H1 (cell line): ENCODE measurements at regions not wholly inside any gene's neighbourhood (a gene's known extent, or its start where the extent isn't known, plus 50 kb on each side); places are given as distances from the start of the nearest gene placed in this dataset.

Experiments used
- CTCF ChIA-PET: fragments of 300-600 bp; sonication (Branson Sonifier 250); formaldehyde crosslinking; loops from one replicate; lab custom pipeline; 2021; ENCODE audit not compliant: partially characterized antibody; lab: Charles Lee
- POLR2A ChIA-PET: fragments of 300-600 bp; sonication (Branson Sonifier 250); formaldehyde crosslinking; loops from one replicate; lab custom pipeline; 2021; ENCODE audit warnings: inconsistent platforms; ENCODE audit not compliant: partially characterized antibody; lab: Charles Lee
- DNase-seq, 2 experiments: peaks; one replicate each; pipeline versions ENCODE4 v3.0.0 to v3.0.0-alpha.2; 2010 to 2022; ENCODE audit warnings: low spot score in 2 of 2, low read depth in 1 of 2, mixed read lengths in 1 of 2
- FAIRE-seq: peaks from 2 replicates; lab custom pipeline; 2011; peaks lifted over from hg19 to GRCh38; lab: Jason Lieb, UNC
- H2AFZ ChIP-seq: 2 replicates; pipeline ENCODE4 v1.8.1; 2012; ENCODE audit warnings: low read length, inconsistent platforms
- H2AK5ac ChIP-seq: 2 replicates; pipeline ENCODE4 v1.6.1; 2013; ENCODE audit warnings: low read depth, low read length
- H2BK120ac ChIP-seq: replicated peaks from 2 replicates; pipeline ENCODE3; 2013; ENCODE audit warnings: low read depth, low read length, inconsistent platforms
- H2BK12ac ChIP-seq: 2 replicates; pipeline ENCODE4 v1.6.1; 2013; ENCODE audit warnings: low read depth, low read length
- H2BK15ac ChIP-seq: 2 replicates; pipeline ENCODE4 v1.6.1; 2013; ENCODE audit warnings: low read length
- H2BK20ac ChIP-seq: 2 replicates; pipeline ENCODE4 v1.6.1; 2013; ENCODE audit warnings: low read length
- H2BK5ac ChIP-seq: 2 replicates; pipeline ENCODE4 v1.6.1; 2013; ENCODE audit warnings: low read depth, low read length
- H3K14ac ChIP-seq: 2 replicates; pipeline ENCODE4 v1.6.1; 2013; ENCODE audit warnings: inconsistent platforms; ENCODE audit not compliant: insufficient read length
- H3K18ac ChIP-seq: 2 replicates; pipeline ENCODE4 v1.6.1; 2013; ENCODE audit warnings: low read length; ENCODE audit errors: extremely low read depth
- H3K23ac ChIP-seq: 2 replicates; pipeline ENCODE4 v1.6.1; 2013; ENCODE audit warnings: inconsistent platforms; ENCODE audit not compliant: insufficient read length
- H3K23me2 ChIP-seq: 2 replicates; pipeline ENCODE4 v1.6.1; 2013; ENCODE audit warnings: low read depth, low read length
- H3K27ac ChIP-seq: 2 replicates; pipeline ENCODE4 v1.6.1; 2011; ENCODE audit warnings: low read depth, low read length, inconsistent platforms
- H3K27me3 ChIP-seq, 4 experiments: replicated peaks in 1 of 4; 1 replicate in 1 of 4; 2 replicates in 3 of 4; pipeline versions ENCODE4 v1.6.1 to v1.8.1; 2011 to 2013; ENCODE audit warnings: low read length in 3 of 4, mild to moderate bottlenecking in 3 of 4, inconsistent platforms in 2 of 4, mixed read lengths in 2 of 4, moderate library complexity in 1 of 4; ENCODE audit not compliant: control insufficient read depth in 3 of 4, insufficient read depth in 3 of 4; ENCODE audit errors: extremely low read depth in 1 of 4
- H3K36me3 ChIP-seq, 4 experiments: 2 replicates each; pipeline versions ENCODE4 v1.6.1 to v1.8.1; 2011 to 2013; ENCODE audit warnings: mild to moderate bottlenecking in 4 of 4, low read length in 3 of 4, moderate library complexity in 2 of 4, control low read depth in 1 of 4, inconsistent platforms in 1 of 4; ENCODE audit not compliant: insufficient read depth in 4 of 4, control insufficient read depth in 2 of 4
- H3K4ac ChIP-seq: replicated peaks from 2 replicates; pipeline ENCODE3; 2013; ENCODE audit warnings: low read length, low read depth, mixed read lengths, inconsistent platforms; ENCODE audit not compliant: insufficient read length
- H3K4me1 ChIP-seq, 4 experiments: replicated peaks in 1 of 4; 1 replicate in 1 of 4; 2 replicates in 3 of 4; pipeline versions ENCODE4 v1.6.1 to v1.8.1; 2011 to 2013; ENCODE audit warnings: low read length in 3 of 4, inconsistent platforms in 2 of 4, mixed read lengths in 1 of 4; ENCODE audit not compliant: insufficient read depth in 4 of 4, control insufficient read depth in 3 of 4
- H3K4me2 ChIP-seq, 2 experiments: 2 replicates each; pipeline versions ENCODE4 v1.6.1 to v1.8.1; 2011 to 2013; ENCODE audit warnings: low read depth in 2 of 2, low read length in 2 of 2, control low read depth in 1 of 2, inconsistent platforms in 1 of 2, mild to moderate bottlenecking in 1 of 2; ENCODE audit not compliant: insufficient read depth in 1 of 2
- H3K4me3 ChIP-seq, 4 experiments: fragments of 200-600, 300-600 bp in 1 of 4; sonication (generic), shearing (Covaris generic), sonication (Bioruptor Twin) in 1 of 4; 2 replicates each; pipeline versions ENCODE4 v1.5.1 to v1.8.1; 2011 to 2016; ENCODE audit warnings: low read length in 4 of 4, low read depth in 3 of 4, control low read depth in 2 of 4, inconsistent platforms in 2 of 4, mild to moderate bottlenecking in 2 of 4, mixed read lengths in 1 of 4, moderate library complexity in 1 of 4; ENCODE audit not compliant: insufficient read depth in 2 of 4; ENCODE audit errors: extremely low read depth in 1 of 4
- H3K56ac ChIP-seq: replicated peaks from 2 replicates; pipeline ENCODE3; 2013; ENCODE audit warnings: low read depth, mild to moderate bottlenecking, mixed read lengths, low read length, inconsistent platforms; ENCODE audit not compliant: insufficient read length
- H3K79me1 ChIP-seq: 2 replicates; pipeline ENCODE4 v1.6.1; 2013; ENCODE audit warnings: low read depth, low read length, control low read depth
- H3K79me2 ChIP-seq, 2 experiments: 2 replicates each; pipeline versions ENCODE4 v1.6.1 to v1.8.1; 2012 to 2013; ENCODE audit warnings: low read length in 2 of 2, mild to moderate bottlenecking in 2 of 2, inconsistent platforms in 1 of 2; ENCODE audit not compliant: insufficient read depth in 2 of 2, control insufficient read depth in 1 of 2
- H3K9ac ChIP-seq, 4 experiments: replicated peaks in 1 of 4; 1 replicate in 1 of 4; 2 replicates in 3 of 4; pipeline versions ENCODE4 v1.6.1 to v1.8.1; 2011 to 2013; ENCODE audit warnings: low read depth in 3 of 4, low read length in 3 of 4, control low read depth in 2 of 4, mild to moderate bottlenecking in 2 of 4, moderate library complexity in 2 of 4, inconsistent platforms in 1 of 4; ENCODE audit errors: extremely low read depth in 1 of 4
- H3K9me3 ChIP-seq, 2 experiments: 2 replicates each; pipeline versions ENCODE4 v1.6.1 to v1.8.1; 2012 to 2013; ENCODE audit warnings: mild to moderate bottlenecking in 2 of 2, moderate library complexity in 2 of 2, control low read depth in 1 of 2, inconsistent platforms in 1 of 2, low read depth in 1 of 2, low read length in 1 of 2, mixed read lengths in 1 of 2; ENCODE audit not compliant: insufficient read depth in 2 of 2
- H4K20me1 ChIP-seq, 2 experiments: replicated peaks in 1 of 2; 2 replicates each; pipeline versions ENCODE3 to v1.8.1; 2011 to 2013; ENCODE audit warnings: inconsistent platforms in 2 of 2, low read length in 2 of 2, mild to moderate bottlenecking in 1 of 2; ENCODE audit not compliant: insufficient read depth in 2 of 2, control insufficient read depth in 1 of 2
- H4K5ac ChIP-seq: 2 replicates; pipeline ENCODE4 v1.6.1; 2013; ENCODE audit warnings: low read length, low read depth, mixed read lengths, inconsistent platforms; ENCODE audit not compliant: insufficient read length
- H4K8ac ChIP-seq: 2 replicates; pipeline ENCODE4 v1.8.0; 2013; ENCODE audit warnings: mild to moderate bottlenecking, moderate library complexity, low read length, inconsistent platforms; ENCODE audit not compliant: insufficient read depth; ENCODE audit errors: extremely low read depth
- H4K91ac ChIP-seq: replicated peaks from 2 replicates; pipeline ENCODE3; 2013; ENCODE audit warnings: low read length, mixed read lengths, inconsistent platforms; ENCODE audit not compliant: insufficient read length
- BRCA1 ChIP-seq: IDR thresholded peaks from 2 replicates; pipeline ENCODE4 v1.6.1; 2012; ENCODE audit warnings: low read depth, low read length, improper control_type of control experiment
- CHD1 ChIP-seq: IDR thresholded peaks from 2 replicates; pipeline ENCODE4 v1.6.1; 2012; ENCODE audit warnings: low read depth, low read length, improper control_type of control experiment
- CREB1 ChIP-seq: IDR thresholded peaks from 2 replicates; pipeline ENCODE4 v1.6.1; 2012; ENCODE audit warnings: inconsistent platforms
- E2F6 ChIP-seq: IDR thresholded peaks from 2 replicates; pipeline ENCODE4 v1.6.1; 2012; ENCODE audit warnings: inconsistent platforms
- MAFK ChIP-seq: IDR thresholded peaks from 2 replicates; pipeline ENCODE4 v1.6.1; 2012; ENCODE audit warnings: low read depth, mild to moderate bottlenecking, improper control_type of control experiment, low read length
- RBBP5 ChIP-seq: IDR thresholded peaks from 2 replicates; pipeline ENCODE4 v1.7.1; 2012; ENCODE audit warnings: low read depth, mild to moderate bottlenecking, inconsistent platforms, low read length, moderate library complexity, borderline replicate concordance
- SIX5 ChIP-seq: IDR thresholded peaks from 2 replicates; pipeline ENCODE4 v1.6.1; 2011; ENCODE audit warnings: mild to moderate bottlenecking, low read depth, low read length
- SP1 ChIP-seq: IDR thresholded peaks from 2 replicates; pipeline ENCODE4 v1.6.1; 2011; ENCODE audit warnings: low read depth, low read length
- TBP ChIP-seq: IDR thresholded peaks from 2 replicates; pipeline ENCODE4 v1.6.1; 2011; ENCODE audit warnings: low read depth, low read length, improper control_type of control experiment
- WGBS, 2 experiments: shearing (Covaris generic) in 1 of 2; methylation state at CpG; one replicate each; pipeline versions ENCODE4 v1.1.6 to v1.1.7; 2013 to 2015; ENCODE audit warnings: low lambda C conversion rate in 2 of 2, mixed read lengths in 2 of 2, inconsistent platforms in 1 of 2, low coverage in 1 of 2, missing lambda C conversion rate in 1 of 2; ENCODE audit not compliant: insufficient replicate concordance in 2 of 2, insufficient coverage in 1 of 2, insufficient read length in 1 of 2; ENCODE audit errors: extremely low coverage in 1 of 2, missing lambda C conversion rate in 1 of 2; 5-methylcytosine and 5-hydroxymethylcytosine counted together

GRCh38 chr9:95592931-95593330 is 76.2 kb upstream of the PTCH1 start:
- H3K27ac ChIP-seq: no peak overlapping the region
- H3K79me1 ChIP-seq: no peaks in the 10 kb centered on the region
- no peak overlapping the region for H3K23ac ChIP-seq
- no peaks in the 10 kb centered on the region for H3K4me1 ChIP-seq
- no peak overlapping the region for H3K56ac ChIP-seq
- H3K14ac ChIP-seq: no peak overlapping the region
- H4K5ac ChIP-seq: no peak overlapping the region
- no peak overlapping the region for H3K4me2 ChIP-seq
- FAIRE-seq (no peak), DNase-seq (no peak)
- H2AFZ ChIP-seq: no peak overlapping the region
- H2AK5ac ChIP-seq: no peak overlapping the region
- no peak overlapping the region for H2BK15ac ChIP-seq
- no peak overlapping the region for H4K8ac ChIP-seq
- H2BK120ac ChIP-seq: no peak overlapping the region
- H3K18ac ChIP-seq: no peak overlapping the region
- no peaks in the 10 kb centered on the region for H3K79me2 ChIP-seq
- WGBS, 2 experiments: 94% methylated on average over 5 of the region's 5 CpGs; no CpG with 5 or more reads in 1 of the 2 experiments
- ChIA-PET CTCF (no interaction called here), POLR2A (no interaction called here)
- no peak overlapping the region for H3K4me3 ChIP-seq
- no peak overlapping the region for H3K4ac ChIP-seq
- H4K20me1 ChIP-seq: no peaks in the 10 kb centered on the region
- no peak overlapping the region for H4K91ac ChIP-seq
- H3K9me3 ChIP-seq: no peaks in the 10 kb centered on the region
- no peaks in the 10 kb centered on the region for H3K27me3 ChIP-seq
- no peak overlapping the region for H3K9ac ChIP-seq
- TF ChIP-seq E2F6 (no peak), BRCA1 (no peak), RBBP5 (no peak), CHD1 (no peak), SIX5 (no peak), CREB1 (no peak), SP1 (no peak), TBP (no peak), MAFK (no peak)
- no peak overlapping the region for H2BK20ac ChIP-seq
- H2BK12ac ChIP-seq: no peak overlapping the region
- H3K36me3 ChIP-seq: no peaks in the 10 kb centered on the region
- H3K23me2 ChIP-seq: no peaks in the 10 kb centered on the region
- H2BK5ac ChIP-seq: no peak overlapping the region
